Cardiac fibroblast (primary cell): ENCODE measurements at regions not wholly inside any gene's neighbourhood (a gene's known extent, or its start where the extent isn't known, plus 50 kb on each side); places are given as distances from the start of the nearest gene placed in this dataset.

ENCODE experiments used
- DNase-seq, 2 donors: peaks; one replicate each; pipeline versions ENCODE4 v3.0.0 to v3.0.0-alpha.2; 2010; ENCODE audit warnings: low read depth in 2 of 2
- H3K4me3 ChIP-seq, 2 donors: replicated peaks in 1 of 2; 1 replicate in 1 of 2; 2 replicates in 1 of 2; pipeline ENCODE4 v1.5.1; 2011; ENCODE audit warnings: low read depth in 2 of 2, low read length in 2 of 2, mild to moderate bottlenecking in 2 of 2, moderate library complexity in 1 of 2
- CTCF ChIP-seq: IDR thresholded peaks from one replicate; pipeline ENCODE4 v1.5.1; 2011; ENCODE audit warnings: low read depth, mild to moderate bottlenecking, low read length, inconsistent platforms

DNA sequence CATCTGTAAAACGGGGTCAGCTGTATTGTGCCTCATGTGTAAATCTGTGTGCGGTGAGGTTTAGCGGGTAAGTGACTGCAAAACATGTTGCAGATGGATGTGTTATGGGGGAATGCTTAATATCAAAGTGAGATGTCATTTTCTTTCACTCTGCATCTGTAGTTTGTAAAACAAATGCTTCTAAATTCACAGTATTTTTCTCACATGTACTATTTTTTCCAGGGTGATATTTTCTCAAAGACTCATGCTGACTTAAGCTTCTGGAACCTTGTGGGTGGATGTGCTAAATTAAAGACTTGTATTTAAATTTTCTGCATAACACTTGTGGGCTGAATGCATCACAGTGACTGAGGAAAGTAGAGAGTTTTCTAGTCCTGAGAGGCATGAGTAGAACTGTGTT lies 115.2 kb upstream of the TP63 start:
- DNase-seq: no peak
- no peak for TF ChIP-seq CTCF
- no peak overlapping the region for H3K4me3 ChIP-seq

GRCh38 chr3:189517981-189518380 lies 113.2 kb upstream of the TP63 start:
- no peak overlapping the region for H3K4me3 ChIP-seq
- DNase-seq: no peak
- TF ChIP-seq CTCF: no peak

- DNase-seq: no peak
- TF ChIP-seq CTCF: no peak
Measured at GRCh38 chr3:189519458-189519857, 111.7 kb upstream of the TP63 start.

GRCh38 chr3:189529468-189529867 lies 101.7 kb upstream of the TP63 start:
- no peak for TF ChIP-seq CTCF
- no peak for DNase-seq
- no peak overlapping the region for H3K4me3 ChIP-seq

More at GRCh38 chr3:189519458-189519857, 111.7 kb upstream of the TP63 start:
- no peak overlapping the region for H3K4me3 ChIP-seq

DNA sequence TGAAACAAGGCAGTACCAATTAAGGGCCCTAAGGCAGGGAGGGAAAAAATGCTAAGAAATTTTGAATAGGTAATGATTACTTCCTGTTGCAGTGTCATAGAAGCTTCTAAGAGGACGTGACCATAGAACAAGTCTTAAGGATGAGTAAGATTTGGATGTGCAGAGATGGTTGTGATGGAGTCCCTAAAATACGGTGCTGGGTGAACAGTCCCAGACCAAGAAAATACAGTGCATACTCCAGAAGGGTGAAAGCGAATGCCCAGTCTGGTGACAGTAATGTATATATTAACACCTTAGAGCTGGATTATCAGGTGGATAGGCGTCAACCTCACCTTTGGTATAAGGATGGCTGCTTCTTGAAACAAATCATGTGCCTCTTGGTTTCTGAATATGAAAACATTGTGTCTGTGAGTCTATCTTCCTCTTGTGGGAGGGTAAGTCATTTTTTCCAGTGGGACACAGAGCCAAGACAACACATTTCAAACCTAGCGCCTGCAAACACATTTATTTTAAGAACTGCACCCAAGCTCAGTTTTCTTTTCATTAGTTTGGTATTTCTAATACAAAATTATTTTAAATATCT lies 101.2 kb upstream of the TP63 start:
- no peak for TF ChIP-seq CTCF

GRCh38 chr3:189530822-189531221 lies 100.4 kb upstream of the TP63 start:
- no peak for TF ChIP-seq CTCF
- peak; percentile 5 to 15 for DNase-seq
- no peak overlapping the region for H3K4me3 ChIP-seq

More for the DNA sequence above, 101.2 kb upstream of the TP63 start:
- no peak overlapping the region for H3K4me3 ChIP-seq
- no peak for DNase-seq

DNA sequence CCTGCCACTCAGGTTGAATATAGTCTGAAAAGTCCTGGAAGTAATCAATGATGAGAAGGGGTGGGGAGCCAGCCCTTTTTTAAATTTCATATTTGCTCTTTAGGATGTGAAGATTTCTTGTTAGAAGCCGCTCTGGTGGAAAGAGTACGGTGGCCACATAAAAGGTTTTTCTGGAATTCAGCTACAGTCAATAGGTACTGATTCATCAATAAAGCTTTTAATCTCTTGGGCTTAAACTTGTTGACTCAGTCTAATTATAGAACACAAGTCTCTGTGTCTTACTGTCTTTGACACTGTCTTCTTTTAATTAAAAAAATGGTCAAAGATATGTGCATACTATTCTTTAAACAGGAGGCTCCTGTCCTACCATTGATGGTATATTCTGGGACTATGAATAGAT lies 99.9 kb upstream of the TP63 start:
- DNase-seq: no peak
- H3K4me3 ChIP-seq: no peak overlapping the region
- TF ChIP-seq CTCF: no peak
